Testis (tissue), 2 donors: ENCODE measurements at regions not wholly inside any gene's neighbourhood (a gene's known extent, or its start where the extent isn't known, plus 50 kb on each side); places are given as distances from the start of the nearest gene placed in this dataset.

Source experiments
- POLR2A ChIP-seq: fragments of 450-650 bp; IDR thresholded peaks from one replicate; pipeline ENCODE4 v1.6.1; 2017; ENCODE audit warnings: antibody characterized with exemption, mild to moderate bottlenecking, moderate library complexity
- TF ChIP-seq, protein P1 (sequence below), 3 experiments: fragments of 450-650 bp in 2 of 3; fragments of 200-600 bp in 1 of 3; sonication (generic) in 1 of 3; IDR thresholded peaks; one replicate each; pipeline ENCODE4 v1.5.1; 2016 to 2019; ENCODE audit warnings: antibody characterized with exemption in 3 of 3, mild to moderate bottlenecking in 2 of 3, moderate library complexity in 1 of 3

GRCh38 chr16:9525037-9525436, 433.6 kb downstream of the HAPSTR1 start:
- TF ChIP-seq, protein P1, sequence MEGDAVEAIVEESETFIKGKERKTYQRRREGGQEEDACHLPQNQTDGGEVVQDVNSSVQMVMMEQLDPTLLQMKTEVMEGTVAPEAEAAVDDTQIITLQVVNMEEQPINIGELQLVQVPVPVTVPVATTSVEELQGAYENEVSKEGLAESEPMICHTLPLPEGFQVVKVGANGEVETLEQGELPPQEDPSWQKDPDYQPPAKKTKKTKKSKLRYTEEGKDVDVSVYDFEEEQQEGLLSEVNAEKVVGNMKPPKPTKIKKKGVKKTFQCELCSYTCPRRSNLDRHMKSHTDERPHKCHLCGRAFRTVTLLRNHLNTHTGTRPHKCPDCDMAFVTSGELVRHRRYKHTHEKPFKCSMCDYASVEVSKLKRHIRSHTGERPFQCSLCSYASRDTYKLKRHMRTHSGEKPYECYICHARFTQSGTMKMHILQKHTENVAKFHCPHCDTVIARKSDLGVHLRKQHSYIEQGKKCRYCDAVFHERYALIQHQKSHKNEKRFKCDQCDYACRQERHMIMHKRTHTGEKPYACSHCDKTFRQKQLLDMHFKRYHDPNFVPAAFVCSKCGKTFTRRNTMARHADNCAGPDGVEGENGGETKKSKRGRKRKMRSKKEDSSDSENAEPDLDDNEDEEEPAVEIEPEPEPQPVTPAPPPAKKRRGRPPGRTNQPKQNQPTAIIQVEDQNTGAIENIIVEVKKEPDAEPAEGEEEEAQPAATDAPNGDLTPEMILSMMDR (IDR thresholded peaks at IDR 0.05) = no peak
- no peak for TF ChIP-seq POLR2A
